ENCODE measurements at regions not wholly inside any gene's neighbourhood (a gene's known extent, or its start where the extent isn't known, plus 50 kb on each side); places are given as distances from the start of the nearest gene placed in this dataset.

DNA sequence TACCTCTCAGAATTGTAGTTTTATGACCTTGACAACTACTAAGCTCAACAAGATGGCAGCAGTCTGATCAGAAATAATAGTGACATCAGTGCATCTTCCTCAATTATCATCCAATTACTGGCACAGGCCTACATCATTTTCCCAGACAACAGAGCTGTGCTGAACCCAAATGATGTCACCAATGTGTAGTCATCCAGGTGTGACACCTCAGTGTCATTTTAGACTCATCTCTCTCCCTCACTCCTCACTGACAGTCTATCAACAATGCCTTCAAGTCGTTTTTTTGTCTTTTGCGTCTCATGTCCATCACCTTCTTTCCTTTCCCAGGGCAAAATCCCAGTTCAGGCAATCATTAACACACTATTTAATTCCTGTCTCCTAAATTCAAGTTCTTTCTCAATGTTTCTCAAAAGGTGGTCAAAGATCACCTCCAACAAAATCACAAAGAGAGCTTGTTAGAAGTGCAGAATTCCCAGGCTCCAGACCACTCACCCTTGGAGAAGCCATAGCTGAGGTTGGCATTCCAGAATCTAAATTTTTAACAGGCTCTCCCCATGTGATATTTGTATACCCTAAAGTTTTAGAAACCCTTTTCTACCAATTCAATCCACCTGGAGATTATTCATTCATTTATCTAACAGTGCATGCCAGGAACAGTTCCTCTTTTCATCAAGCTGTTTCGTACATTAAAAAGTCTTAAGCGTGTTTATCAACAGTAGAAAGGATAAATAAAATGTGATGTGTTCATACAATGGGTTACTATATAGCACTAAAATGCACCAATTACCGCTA lies 125.3 kb upstream of the KLF7 start:
- DNase-seq: no peak

DNA sequence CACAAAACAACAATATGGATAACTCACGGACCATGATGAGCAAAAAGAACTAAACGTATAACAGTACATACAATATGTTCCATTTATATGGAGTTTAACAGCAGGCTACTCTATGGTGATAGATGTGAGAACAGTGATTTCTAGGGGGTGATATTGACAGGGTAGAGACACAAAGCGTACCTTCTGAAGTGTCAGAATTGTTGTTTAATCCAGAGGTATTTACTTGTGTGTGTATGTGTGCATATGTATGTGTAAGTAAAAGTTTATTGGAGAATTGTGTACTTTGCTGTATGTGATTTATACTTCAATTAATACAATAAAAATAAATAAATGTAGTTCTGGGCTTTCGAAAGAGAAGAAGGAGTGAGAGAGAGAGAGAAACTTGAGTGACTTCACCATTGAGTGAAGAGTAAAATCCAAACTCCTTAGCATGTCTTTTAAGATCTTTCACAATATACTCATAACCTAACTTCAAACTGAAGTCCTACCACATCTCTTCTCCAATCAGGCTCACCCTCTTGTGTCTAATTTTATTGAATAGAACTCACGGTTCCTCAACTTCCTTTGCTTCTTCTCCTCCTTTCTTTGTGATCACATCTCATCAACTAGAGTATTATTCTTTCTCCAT lies 126.0 kb upstream of the KLF7 start:
- no peak for DNase-seq

DNA sequence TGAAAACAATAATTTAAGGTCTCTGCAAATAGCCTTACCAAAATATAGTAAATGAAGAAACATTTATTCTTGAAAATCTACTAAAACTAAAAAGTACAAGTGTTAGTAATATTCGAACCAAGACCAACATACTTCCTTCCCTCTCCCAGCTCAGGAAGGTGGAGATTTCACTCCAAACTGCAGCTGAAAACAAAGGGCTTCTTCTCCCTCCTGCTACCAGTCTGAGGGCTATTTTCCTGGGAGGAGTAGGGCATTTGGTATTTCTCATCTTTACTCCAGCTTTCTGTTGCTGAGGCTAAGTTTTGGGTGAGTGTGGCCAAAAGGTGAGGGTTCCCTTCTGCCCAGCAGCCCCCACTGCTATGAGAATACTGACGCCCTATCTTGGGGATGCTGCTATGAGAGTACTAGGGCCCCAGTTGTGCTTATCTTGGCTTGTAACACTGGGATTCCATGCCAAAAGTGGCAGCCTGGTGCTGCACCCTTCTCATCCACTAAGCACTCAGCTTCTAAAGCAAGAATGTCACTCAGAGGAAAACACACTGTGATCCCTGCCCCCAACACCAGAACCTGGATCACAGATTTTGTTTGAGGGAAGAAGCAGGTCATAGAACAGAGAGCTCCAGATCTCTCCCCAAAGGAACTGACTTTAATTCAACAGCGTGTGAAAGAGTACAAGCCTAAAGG lies 130.7 kb upstream of the KLF7 start:
- no peak for DNase-seq

DNA sequence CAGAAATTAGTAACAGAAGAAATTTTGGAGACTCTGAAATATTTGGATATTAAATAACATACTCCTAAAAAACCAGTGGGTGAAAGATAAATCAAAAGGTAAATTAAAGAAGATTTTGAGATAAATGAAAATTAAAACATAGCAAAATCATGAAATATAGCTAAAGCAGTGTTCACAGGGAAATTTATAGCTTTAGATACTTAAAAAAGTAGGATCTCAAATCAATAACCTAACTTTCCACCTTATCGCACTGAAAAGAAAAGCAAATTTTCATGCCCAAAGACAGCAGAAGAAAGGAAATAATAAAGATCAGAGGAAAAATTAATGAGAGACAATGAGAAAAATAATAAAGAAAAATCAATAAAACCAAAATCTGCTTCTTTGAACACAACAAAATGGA lies 135.1 kb upstream of the KLF7 start:
- no peak for DNase-seq

DNA sequence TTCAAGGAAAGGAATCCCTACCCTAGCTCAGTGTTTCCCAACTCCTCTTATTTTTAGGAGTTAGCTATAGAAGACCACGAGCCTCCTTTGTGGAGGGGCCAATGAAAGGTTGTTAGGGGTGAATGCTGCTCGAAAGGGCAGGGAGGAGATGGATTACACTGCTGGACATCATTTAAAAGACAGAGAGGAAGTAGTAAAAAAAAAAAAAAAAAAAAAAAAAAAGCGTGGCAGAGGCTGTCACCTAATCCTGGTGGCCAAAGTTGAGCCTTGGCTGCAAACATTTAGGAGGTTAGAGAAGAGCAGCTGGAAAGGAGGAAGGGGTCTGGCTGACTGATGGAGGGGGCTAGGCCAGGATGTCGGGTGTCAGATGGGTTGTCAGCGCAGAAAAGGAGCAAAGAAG lies 139.0 kb upstream of the KLF7 start:
- no peak for DNase-seq

DNA sequence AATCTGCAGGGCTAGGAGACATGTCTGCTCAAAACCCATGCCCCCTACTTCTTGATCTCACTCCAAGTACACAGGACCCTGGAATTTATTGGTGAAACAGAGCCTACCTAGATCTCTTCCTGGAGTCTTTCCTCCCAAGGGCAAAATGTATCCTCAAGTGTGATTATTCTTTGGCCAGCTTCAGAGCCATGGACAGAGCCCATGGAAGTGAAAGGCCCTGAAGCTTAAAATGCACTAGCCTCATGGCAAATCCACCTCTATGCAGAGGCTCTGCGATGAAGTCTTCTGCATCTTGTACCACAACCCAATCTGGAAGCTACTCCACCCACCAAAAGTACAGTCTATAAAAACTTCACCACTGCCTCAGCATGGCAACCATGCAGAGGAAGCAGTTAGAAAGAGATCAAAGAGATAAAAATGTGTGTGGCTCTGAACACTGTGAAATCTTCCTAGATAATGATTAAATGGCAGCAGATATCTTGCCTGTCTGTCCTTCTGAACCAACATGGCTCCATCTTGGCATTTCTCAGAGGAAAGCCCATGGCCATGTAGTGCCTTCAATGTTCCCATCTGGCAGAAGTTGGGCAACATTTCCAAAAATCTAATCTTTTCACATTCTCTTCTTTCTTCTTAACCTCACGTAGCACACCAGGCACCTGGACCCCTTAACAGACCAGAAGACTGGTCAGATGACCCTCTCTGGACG lies 142.9 kb upstream of the KLF7 start:
- no peak for DNase-seq

DNA sequence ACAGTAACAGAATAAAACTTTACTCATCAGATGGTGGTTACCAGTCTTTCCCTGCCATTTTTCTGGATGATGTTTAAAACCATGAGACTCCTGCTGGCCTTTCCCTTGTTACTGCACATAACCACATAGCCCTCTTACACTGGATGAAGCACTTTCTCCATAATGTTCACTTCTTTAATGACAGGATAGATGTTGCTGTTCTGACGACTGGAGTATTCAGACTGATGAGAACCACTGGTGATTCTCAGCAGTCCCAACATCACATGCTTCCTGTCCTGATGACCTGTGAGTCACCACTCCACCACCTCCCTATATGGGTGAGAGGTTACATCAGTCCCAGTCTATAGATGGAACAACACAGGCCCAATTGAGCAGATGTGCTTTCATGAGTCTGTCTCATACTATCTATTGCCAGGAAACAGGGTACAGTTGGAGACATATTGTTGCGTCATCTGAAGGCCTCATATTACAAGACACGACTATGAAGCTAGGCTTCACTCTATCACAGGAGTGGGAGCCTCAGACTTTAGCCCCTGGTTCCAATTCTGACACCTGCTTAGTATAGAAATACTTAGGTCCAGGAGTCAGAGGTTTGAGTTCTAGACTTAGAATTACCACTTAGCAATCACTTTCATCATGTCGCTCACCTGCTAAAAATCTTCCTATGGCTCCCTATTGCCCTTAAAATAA lies 145.7 kb upstream of the KLF7 start:
- no peak for DNase-seq

DNA sequence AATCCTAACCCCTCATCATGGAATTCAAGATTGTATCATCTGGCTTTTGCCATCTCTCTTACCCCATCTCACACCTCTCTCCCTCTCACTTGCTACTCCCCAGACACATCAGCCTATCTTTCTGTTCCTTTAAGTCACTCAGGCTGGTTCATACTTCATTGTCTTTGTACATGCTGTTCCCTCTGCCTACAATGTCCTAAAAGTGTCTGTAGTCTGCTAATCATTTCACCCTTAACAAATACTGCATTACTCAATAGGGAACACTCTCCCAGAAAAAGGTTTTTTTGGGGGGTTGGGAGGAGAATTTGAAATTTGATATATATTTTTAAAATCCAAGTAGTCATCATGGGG lies 146.2 kb upstream of the KLF7 start:
- DNase-seq: no peak

DNA sequence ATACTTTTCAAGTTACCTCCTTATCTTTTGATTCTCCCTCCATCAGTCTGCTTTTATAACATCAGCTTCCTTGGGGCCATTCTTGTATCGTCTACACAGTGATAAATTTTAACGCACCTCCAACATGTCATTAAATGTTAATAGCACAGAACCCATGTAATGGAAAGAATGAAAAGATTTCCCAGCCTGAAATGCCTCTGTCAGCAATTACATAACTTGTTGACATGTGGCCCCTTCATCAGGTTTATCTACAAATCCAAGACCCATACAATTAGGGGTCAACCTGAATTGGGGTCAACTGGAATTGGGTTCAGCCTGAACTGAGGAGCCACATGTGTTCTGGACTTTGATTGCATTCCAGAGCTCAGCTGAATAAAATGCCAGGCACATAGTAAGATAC lies 148.2 kb upstream of the KLF7 start:
- no peak for DNase-seq

DNA sequence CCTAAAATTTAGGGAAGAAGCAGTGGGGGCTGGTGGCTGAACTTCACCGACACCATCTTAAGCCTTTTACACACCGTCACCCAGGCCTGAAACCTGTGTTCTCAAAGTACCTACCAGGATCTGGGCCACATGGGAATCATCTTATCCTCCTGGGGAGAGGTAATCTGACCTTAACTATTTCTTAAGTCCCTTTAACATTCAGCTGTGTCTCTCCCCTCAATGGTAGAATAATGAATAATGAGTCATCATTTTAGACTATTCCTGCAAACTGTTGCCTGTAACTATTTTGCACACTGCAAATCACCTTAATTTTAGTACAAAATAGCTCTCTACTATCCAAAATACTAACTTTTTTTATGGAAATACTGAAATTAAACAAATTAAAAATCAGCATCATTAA lies 149.4 kb upstream of the KLF7 start:
- no peak for DNase-seq

DNA sequence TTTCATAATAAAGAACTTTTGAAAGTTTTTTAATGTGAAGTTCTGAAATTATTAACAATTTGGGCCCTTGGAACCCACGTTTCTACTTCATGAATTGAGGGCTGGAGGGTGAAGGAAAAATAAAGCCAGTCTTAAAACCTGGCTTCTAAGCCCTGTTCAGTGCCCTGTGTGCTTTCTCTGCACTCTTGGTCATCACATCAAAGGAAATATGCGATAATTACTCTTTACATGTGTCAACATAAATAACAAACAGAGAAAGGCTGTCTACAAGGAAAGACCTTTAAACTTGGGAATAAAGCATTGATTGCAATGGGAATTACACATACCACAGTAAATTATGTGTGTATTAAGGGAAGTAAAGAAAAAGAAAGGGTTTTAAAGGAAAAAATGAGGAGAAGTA lies 150.7 kb upstream of the KLF7 start:
- DNase-seq: no peak

DNA sequence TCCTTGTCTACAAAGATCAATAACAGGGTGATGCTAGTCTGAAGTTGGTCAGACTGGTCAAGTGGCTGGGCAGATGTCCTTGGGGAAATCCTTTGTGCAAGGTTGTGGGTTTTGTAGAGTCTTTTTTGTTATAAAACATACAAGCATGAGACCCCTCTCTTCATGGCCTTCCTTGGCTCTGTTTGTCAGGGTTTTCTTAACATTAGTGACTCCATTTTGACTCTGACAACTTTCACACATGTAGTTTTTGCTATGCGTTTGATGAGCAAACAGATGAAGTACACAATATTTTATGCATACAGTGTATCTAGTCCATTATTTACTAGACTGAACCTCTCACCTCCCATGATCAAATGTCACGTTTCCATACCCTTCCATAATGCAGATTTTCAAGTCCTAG lies 151.2 kb upstream of the KLF7 start:
- no peak for DNase-seq

DNA sequence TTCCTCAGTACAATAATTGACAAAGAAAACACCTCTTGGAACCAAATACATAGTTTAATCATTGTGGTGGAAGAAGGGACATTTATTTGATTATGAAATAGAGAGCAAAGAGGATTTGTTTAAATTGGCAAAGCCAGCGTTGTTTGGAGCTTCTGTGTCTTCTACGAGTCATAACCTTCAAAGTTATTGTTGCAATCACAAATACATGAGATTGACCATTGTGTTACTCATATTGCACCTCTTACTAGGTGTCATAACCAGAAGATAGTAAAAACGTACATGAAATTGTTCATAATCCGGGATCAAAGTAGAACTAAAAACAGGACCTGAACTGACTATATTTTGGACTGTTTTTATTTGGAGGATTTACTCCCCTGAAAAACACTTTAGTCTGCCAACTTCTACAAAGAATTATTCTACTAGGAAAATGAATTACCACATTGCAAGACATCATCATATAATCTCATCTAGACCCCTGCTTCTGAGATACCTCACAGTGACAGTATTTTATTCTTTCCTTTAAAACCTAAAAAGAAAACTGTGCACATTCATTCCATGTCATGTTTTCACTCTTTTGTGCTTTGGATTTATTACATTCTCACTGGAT lies 151.7 kb upstream of the KLF7 start:
- DNase-seq: no peak

DNA sequence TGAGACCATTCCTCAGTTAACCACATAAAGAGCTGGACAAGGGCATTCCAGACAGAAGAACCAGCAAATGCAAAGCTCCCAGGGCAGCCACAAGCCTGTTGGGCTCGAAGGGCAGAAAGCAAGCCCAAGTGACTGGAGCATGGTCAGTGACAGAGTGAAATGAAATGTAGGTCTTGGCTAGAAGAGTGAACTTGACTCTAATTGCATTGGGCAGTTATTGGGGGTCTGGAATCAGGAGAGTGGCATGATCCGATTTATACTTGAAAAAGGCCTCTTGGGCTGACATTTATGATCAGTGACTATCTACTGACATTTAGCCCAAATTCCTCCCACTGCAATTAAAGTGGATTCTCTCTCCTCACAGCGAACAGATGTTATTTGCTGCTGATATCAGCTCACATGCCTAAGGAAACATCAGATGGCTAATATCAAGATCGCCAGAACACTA lies 152.5 kb upstream of the KLF7 start:
- no peak for DNase-seq

DNA sequence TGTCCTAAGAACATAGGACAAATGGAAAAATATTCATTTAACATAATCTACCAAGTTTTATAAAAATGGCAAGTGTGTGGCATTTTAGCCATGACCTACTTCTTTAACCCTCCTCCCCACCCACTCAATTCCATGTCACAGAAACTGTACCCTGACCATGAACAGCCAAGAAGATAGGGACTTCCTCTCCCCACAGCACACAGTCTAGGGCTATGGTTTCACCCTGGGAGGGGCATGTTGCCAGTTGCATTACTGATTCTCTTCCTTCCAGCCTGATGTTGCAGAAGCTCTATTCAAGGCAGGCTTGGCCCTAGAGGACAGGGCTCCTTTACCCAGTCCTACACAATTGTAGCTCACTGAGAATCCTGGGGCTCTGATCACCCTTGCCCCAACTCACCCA lies 153.6 kb upstream of the KLF7 start:
- DNase-seq: no peak

DNA sequence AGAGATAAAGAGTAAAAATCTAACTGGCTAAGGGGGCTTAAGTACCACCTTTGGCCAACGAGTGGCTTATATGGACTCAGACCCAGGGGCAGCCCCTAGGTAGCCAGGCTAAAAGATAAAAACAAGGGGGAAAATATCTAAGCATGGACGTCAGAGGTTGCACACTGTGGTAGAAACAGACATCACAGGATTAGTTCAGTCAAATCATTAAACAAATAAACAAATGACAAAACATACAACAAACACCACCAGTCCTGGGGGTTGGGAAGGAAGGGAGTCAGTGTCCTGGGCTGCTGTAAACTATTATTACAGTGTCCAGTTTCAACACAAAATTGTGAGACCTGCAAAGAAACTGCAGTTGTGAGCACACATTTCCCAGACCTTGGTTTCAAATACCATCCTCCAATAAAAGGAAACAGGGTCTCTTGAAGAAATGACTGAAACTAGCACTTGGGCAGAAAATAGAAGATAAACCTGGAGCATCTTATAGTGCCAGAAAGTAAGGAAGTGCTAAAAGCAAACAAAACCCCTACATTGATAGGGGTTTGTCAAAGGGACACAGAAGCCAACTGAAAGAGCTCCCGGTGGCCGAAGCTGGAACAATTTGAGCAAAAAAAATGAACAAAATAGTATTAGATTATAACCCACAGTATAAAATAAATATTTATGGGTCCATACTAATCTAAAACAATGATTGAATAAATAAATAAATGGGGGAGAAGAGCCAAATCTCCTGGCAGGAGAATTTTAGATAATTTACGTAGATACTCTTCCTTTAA lies 154.8 kb upstream of the KLF7 start:
- no peak for DNase-seq

DNA sequence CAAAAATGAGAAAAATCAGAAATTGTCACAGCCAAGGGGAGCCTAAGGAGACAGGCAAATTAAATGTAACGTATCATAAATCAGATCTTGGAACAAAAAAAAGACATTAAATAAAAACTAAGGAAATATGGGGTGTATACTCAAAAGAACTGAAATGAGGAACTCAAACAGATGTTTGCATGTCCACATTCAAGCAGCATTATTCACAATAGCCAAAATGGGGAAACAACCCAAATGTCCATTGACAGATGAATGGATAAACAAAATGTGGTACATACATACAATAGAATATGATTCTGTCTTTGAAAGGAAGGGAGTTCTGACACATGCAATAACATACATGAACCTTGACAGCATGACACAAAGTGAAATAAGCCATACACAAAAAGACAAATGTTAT lies 155.8 kb upstream of the KLF7 start:
- DNase-seq: no peak

DNA sequence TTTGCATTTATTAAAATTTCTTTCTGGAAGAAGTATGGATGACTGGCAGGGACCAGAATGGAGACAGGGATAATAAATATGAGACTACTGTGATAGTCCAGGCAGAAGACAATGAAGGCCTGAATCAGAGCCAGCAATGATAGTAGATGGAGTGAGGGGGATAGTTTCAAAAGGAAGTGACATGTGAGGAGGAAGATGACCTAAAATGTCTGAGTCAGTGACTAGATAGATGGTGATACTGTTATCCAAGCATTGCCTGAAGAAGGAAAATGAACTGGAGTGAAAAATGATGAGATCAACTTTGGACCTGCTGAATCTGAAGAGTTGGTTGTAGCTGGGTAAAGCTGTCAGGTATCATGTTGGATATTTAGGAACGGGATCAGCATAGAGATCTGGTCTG lies 158.3 kb upstream of the KLF7 start:
- no peak for DNase-seq

DNA sequence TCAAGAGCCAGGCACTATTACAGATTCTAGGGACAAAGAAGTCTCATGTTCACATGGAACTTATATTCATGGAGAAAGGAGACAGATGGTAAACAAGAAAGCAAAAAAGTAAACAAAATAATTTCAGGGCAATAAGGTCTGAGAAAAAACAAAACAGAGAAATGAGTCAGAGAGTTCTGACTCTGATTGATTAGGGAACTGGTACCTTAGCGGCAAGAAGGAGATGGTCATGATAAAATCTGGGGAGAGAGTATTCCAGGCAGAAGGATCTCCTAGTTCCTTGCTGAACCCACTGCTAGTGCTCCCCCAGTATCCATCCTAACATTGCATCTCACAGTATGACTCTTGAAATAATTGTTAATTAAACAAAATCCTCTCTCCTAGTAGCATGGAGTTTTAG lies 161.8 kb upstream of the KLF7 start:
- no peak for DNase-seq

DNA sequence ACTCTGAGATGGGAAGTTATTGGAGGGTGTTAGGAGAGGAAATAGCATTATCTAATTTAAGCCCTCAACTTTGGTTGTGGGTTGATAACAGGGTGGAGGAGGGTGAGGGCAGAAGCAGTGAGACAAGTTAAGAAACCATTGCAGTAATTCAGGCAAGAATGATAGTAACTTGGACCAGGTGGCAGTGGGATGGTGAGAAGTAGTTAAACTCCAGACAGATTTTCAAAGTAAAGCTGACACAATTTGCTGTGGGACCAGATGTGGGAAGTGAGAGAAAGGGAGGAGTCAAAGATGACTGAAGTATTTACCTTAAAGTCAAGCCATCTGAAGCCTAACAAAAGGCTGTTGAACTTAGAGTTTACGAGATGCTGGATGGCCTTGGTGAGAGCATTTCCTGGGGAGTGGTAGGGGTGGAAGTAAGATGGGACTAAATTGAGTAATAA lies 163.2 kb upstream of the KLF7 start:
- no peak for DNase-seq

DNA sequence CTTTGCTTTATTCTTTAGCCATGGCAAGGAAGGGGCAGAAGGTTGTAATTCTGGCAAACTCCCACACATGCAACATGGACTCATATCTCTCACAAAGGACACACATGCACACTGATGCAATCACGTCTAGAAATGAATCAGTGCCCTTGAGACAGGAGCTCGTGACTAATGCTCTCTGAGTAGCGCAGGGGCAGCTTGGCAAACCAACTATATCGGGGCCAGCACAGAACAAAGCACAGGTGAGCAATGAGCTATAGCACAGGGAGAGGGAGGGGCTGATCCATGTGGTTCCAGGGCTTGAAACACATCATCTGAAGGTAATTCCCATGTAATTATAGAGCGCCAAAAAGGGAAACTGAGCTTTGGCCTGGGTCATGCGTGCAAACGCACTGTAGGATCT lies 165.2 kb upstream of the KLF7 start:
- no peak for DNase-seq

DNA sequence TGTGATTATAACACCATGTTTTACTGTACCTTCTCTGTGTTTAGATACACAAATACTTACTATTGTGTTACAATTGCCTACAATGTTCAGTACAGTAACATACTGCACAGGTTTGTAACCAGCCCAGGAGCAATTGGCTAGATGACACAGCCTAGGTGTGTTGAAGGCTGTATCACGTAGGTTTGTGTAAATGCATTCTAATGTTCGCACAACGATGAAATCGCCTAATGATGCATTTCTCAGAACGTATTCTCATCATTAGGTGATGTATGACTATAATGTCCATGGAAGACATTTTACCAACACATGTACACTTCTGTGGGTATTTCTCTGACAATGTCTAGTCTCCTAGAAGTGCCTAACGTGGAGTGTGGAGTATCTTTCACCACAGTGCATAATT lies 165.9 kb upstream of the KLF7 start:
- DNase-seq: no peak

All from NCI-H1930 (cell line).